Renal cortex interstitium (tissue), 11 donors: ENCODE measurements at regions not wholly inside any gene's neighbourhood (a gene's known extent, or its start where the extent isn't known, plus 50 kb on each side); places are given as distances from the start of the nearest gene placed in this dataset.
"Not testable (repeated sequence)": the region's sequence is repeated elsewhere in the genome, so short reads cannot be mapped to it uniquely, and the experiment has no call there.

Experiments
- DNase-seq, 11 donors: peaks; one replicate each; pipeline ENCODE4 v3.0.0-alpha.2; 2013; ENCODE audit warnings: low read depth in 9 of 11, low spot score in 4 of 11; ENCODE audit errors: extremely low read depth in 1 of 11

- not testable (repeated sequence) for DNase-seq
Measured at GRCh38 chr9:67168530-67169157, 176.3 kb upstream of the SPATA31A3 start.

- not testable (repeated sequence) for DNase-seq
Measured at GRCh38 chr9:67166335-67166734, 174.0 kb upstream of the SPATA31A3 start.

DNA sequence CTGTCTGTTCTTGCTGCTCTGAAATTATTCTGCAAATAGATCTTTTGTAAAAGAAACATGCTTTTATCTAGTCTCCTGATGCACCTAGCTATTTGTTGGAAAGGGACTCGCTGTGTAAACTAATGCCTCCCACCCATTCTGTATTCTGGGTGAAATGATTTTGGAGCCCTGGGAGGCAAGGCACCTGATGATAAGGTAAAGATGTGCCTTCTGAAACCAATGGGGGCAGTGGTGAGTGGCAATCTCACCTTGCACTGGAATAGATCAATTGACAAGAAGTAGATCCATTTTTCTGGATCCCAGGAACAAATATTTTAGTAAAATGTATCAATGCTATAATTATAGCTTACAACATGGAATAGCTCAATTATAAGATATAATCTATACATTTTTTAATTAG lies 170.5 kb upstream of the SPATA31A3 start:
- DNase-seq = not testable (repeated sequence)

- not testable (repeated sequence) for DNase-seq
Measured at GRCh38 chr9:67155218-67155617, 162.9 kb upstream of the SPATA31A3 start.

- not testable (repeated sequence) for DNase-seq
Measured at GRCh38 chr9:67153501-67153900, 161.2 kb upstream of the SPATA31A3 start.

GRCh38 chr9:67142392-67143107 lies 150.2 kb upstream of the SPATA31A3 start:
- not testable (repeated sequence) for DNase-seq

GRCh38 chr9:67136376-67136775 lies 144.0 kb upstream of the SPATA31A3 start:
- DNase-seq = not testable (repeated sequence)

DNA sequence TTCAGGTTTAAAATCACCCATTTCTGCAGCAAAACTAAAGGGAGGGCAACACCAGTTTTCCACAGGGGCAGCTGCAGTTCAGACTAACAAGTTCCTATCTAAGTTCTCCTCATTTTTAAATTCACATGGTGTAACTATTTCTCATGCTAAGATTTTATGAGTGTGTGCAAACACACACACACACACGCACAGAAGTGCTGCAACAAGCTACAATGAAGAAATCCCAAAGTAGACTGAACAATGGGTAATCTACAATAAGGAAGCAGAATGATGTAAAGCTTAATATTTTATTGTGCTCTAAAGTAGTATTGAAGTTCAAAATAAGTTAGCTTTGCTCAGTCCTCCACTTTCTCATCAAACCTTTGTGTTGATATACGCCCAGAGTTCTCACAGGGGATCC lies 140.8 kb upstream of the SPATA31A3 start:
- not testable (repeated sequence) for DNase-seq

DNA sequence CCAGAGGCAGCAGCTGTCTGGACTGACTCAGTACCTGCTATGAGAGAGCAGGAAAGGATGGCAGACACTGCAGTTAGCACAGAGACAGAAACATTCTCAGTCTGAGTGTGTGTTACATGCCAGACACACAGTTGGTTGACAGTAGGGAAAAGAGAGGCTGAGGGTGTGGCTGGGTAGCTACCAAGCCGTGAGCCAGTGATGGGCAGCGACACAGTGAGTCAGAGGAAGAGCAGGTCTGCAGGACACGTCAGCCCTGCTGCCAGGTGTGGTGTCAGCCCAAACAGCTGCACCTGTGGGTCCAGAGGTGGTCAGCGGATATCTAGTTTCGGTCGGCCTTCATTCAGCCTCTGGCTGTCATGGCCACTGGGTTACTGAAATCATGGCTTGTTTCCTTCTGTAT lies 124.4 kb upstream of the SPATA31A3 start:
- not testable (repeated sequence) for DNase-seq

DNA sequence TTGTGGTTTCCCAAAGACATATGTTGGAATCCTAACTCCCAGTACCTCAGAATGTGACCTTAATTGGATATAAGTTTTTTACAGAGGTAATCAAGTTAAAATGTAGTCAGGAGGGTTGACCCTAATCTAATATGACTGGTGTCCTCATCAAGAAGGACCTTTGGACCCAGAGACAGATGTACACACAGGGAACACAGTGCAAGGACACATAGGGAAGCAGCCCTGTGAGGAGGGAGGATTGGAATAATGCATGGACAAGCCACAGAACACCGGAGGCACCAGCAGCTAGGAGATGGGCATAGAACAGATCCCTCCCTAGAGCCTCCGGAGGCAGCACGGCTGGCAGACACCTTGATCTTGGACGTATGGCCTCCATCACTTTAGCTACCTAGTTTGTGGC lies 119.8 kb upstream of the SPATA31A3 start:
- DNase-seq = not testable (repeated sequence)

DNA sequence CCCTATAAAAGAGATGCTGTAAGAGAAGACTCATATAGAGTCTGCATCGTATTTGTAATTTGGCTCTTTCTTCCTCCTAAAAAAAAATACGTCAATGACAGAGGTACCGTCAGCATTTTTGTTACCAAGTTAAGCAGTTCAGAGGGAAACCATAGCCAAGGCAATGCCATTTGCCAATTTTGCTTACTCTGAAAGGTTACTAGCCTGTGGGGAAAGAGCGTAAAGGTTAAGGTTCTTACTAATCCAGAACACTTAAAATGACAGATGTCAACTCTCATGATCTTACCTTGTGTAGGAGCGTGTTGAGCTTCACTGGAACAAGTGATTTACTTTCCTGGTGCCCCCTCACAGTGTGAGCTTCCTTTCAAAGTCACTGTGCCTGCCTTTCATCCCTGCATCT lies 119.4 kb upstream of the SPATA31A3 start:
- DNase-seq = not testable (repeated sequence)

DNA sequence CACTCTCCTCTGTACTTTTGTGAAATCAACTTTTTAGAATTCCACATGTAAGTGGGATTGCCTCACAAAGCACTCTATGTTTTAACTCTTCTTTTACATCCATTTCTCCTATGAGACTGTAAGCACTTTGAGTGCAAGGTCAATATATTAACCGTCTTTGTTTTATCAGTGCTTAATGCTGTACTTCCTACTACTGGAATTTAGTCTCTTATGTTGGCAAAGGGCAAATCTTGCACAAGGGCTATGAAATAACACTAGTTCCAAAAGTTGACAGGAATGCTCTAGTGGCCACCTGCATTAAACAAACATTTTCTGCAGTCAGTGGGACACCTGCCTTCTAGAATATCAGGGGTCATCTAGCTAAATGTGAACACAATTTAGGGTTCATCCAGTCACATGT lies 117.5 kb upstream of the SPATA31A3 start:
- not testable (repeated sequence) for DNase-seq

- not testable (repeated sequence) for DNase-seq
Measured at GRCh38 chr9:67106659-67107058, 114.3 kb upstream of the SPATA31A3 start.

- DNase-seq = not testable (repeated sequence)
Measured at GRCh38 chr9:67102506-67103276, 110.3 kb upstream of the SPATA31A3 start.

GRCh38 chr9:67091104-67091503 lies 98.8 kb upstream of the SPATA31A3 start:
- not testable (repeated sequence) for DNase-seq

DNA sequence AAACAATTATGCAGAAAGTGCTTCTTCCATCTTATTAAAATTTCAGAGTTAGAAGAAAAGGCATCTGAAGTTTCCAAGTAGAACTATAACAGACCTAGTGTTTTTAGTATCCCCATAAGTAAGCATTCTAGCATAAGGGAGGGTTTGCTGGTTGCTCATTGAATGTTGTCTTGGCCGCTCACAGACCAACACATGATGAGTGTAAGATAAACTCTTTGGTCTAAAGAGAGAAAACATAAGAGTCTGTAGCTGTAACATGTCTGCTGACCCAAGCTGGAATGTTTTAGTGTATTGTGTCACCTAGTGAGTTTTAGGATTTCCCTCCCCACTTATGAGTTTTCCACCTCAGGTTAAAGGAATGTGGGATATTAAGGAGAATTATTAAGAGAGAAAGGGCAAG lies 94.5 kb upstream of the SPATA31A3 start:
- DNase-seq = not testable (repeated sequence)

- DNase-seq = not testable (repeated sequence)
Measured at GRCh38 chr9:67066140-67066539, 73.8 kb upstream of the SPATA31A3 start.

GRCh38 chr9:67058898-67059715 lies 66.8 kb upstream of the SPATA31A3 start:
- peak in 8 of 11 donors; percentile 1 to 18 (median 4) for DNase-seq
